ENCODE measurements at regions not wholly inside any gene's neighbourhood (a gene's known extent, or its start where the extent isn't known, plus 50 kb on each side); places are given as distances from the start of the nearest gene placed in this dataset.

- TF ChIP-seq CTCF (IDR thresholded peaks at IDR 0.05; ENCODE audit: insufficient read depth, low read length, poor library complexity, severe bottlenecking): no peak
- Histone ChIP-seq H3K4me3 (ENCODE audit: low read depth, low read length) (no peak overlapping the region), H3K36me3 (ENCODE audit: control insufficient read depth, insufficient read depth, low read length) (no peaks in the 10 kb centered on the region), H3K27me3 (ENCODE audit: control insufficient read depth, insufficient read depth, low read length) (no peaks in the 10 kb centered on the region)
- no peak for DNase-seq (ENCODE audit: low read depth)
Measured at GRCh38 chr15:23514484-23514883, 51.0 kb upstream of the MKRN3 start.

- no peak for TF ChIP-seq CTCF (IDR thresholded peaks at IDR 0.05; ENCODE audit: insufficient read depth, low read length, poor library complexity, severe bottlenecking)
- Histone ChIP-seq H3K4me3 (ENCODE audit: low read depth, low read length) (no peak overlapping the region), H3K36me3 (ENCODE audit: control insufficient read depth, insufficient read depth, low read length) (no peaks in the 10 kb centered on the region), H3K27me3 (ENCODE audit: control insufficient read depth, insufficient read depth, low read length) (no peaks in the 10 kb centered on the region)
- no peak for DNase-seq (ENCODE audit: low read depth)
Measured at GRCh38 chr15:23506762-23507161, 58.7 kb upstream of the MKRN3 start.

GRCh38 chr15:23503980-23504379 lies 56.9 kb upstream of the GOLGA6L2 start:
- no peak for TF ChIP-seq CTCF (IDR thresholded peaks at IDR 0.05; ENCODE audit: insufficient read depth, low read length, poor library complexity, severe bottlenecking)
- no peak for DNase-seq (ENCODE audit: low read depth)
- Histone ChIP-seq H3K27me3 (ENCODE audit: control insufficient read depth, insufficient read depth, low read length) (no peaks in the 10 kb centered on the region), H3K36me3 (ENCODE audit: control insufficient read depth, insufficient read depth, low read length) (no peaks in the 10 kb centered on the region), H3K4me3 (ENCODE audit: low read depth, low read length) (no peak overlapping the region)

- no peak for TF ChIP-seq CTCF (IDR thresholded peaks at IDR 0.05; ENCODE audit: insufficient read depth, low read length, poor library complexity, severe bottlenecking)
- no peak for DNase-seq (ENCODE audit: low read depth)
- Histone ChIP-seq H3K27me3 (ENCODE audit: control insufficient read depth, insufficient read depth, low read length) (no peaks in the 10 kb centered on the region), H3K4me3 (ENCODE audit: low read depth, low read length) (no peak overlapping the region), H3K36me3 (ENCODE audit: control insufficient read depth, insufficient read depth, low read length) (no peaks in the 10 kb centered on the region)
Measured at GRCh38 chr15:23503576-23503975, 56.5 kb upstream of the GOLGA6L2 start.

- Histone ChIP-seq H3K4me3 (ENCODE audit: low read depth, low read length) (no peak overlapping the region), H3K36me3 (ENCODE audit: control insufficient read depth, insufficient read depth, low read length) (no peaks in the 10 kb centered on the region), H3K27me3 (ENCODE audit: control insufficient read depth, insufficient read depth, low read length) (no peaks in the 10 kb centered on the region)
- DNase-seq (ENCODE audit: low read depth): no peak
- TF ChIP-seq CTCF (IDR thresholded peaks at IDR 0.05; ENCODE audit: insufficient read depth, low read length, poor library complexity, severe bottlenecking): peak; percentile 49
Measured at GRCh38 chr15:23497710-23498111, 50.7 kb upstream of the GOLGA6L2 start.

Data from kidney epithelial cell (primary cell).